T-helper 2 cell treated with Interferon-gamma antibody and Interleukin-4, amounts not matched to agents 5 μg/mL and 100 μg/mL, for 36 hours (primary cell): ENCODE measurements at regions not wholly inside any gene's neighbourhood (a gene's known extent, or its start where the extent isn't known, plus 50 kb on each side); places are given as distances from the start of the nearest gene placed in this dataset.

ENCODE experiments used
- DNase-seq: peaks from one replicate; pipeline ENCODE4 v3.0.0; 2021; ENCODE audit warnings: low spot score
- H3K27ac Mint-ChIP-seq: one replicate; pipeline ENCODE4 v1.8.0; 2021; ENCODE audit warnings: mild to moderate bottlenecking, mixed read lengths
- H3K27me3 Mint-ChIP-seq: one replicate; pipeline ENCODE4 v1.8.0; 2021; ENCODE audit warnings: low read depth, mixed read lengths
- H3K36me3 Mint-ChIP-seq: one replicate; pipeline ENCODE4 v1.8.0; 2021; ENCODE audit warnings: low read depth, mixed read lengths
- H3K4me1 Mint-ChIP-seq: one replicate; pipeline ENCODE4 v1.8.0; 2021; ENCODE audit warnings: low read depth, mixed read lengths
- H3K4me3 Mint-ChIP-seq: one replicate; pipeline ENCODE4 v1.8.0; 2022; ENCODE audit warnings: mild to moderate bottlenecking, moderate library complexity, mixed read lengths
- H3K9me3 Mint-ChIP-seq: one replicate; pipeline ENCODE4 v1.8.0; 2021; ENCODE audit warnings: mixed read lengths

DNA sequence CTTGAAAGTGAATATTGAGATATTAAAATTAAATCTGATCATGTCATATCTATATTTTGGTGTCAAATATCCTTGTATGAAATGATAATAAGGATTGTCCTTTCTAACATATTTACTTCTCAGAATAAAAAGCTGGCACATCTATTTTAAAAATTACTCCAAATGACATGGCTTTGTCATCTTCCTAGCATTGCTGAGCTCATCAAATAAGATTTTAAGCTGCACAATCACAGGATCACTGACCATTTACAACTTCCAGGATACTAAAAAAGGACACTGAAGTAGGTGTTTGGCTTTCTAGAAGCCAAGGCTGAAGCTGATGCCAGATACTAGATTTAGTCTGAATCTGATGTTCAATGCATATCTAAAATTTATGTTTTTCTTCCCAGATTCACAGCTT lies 351.1 kb downstream of the BMP4 start:
- Mint-ChIP-seq H3K9me3 (no peaks in the 10 kb centered on the region), H3K4me3 (no peak overlapping the region), H3K36me3 (no peaks in the 10 kb centered on the region), H3K4me1 (no peaks in the 10 kb centered on the region), H3K27me3 (no peaks in the 10 kb centered on the region), H3K27ac (no peak overlapping the region)
- DNase-seq = no peak

DNA sequence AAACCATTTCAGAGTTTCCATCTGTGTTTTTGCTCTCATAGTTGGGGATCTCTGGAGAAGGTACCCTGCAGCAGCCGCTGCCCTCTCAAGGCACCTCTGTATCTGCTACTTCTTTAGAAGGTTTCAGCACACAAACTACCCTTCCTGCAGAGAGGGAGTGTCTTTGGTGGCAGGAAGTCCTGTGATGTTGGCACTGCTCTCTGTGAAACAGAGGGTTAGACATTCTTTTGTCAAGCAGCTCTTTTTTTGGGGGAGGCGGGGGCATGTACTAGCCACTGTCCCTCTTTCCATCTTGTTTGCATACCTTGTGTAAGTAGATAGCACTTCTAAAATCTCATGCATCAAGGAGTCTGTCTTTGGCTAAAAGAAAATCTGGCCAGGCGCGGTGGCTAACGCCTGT lies 352.6 kb downstream of the BMP4 start:
- DNase-seq = no peak
- H3K4me1 Mint-ChIP-seq = no peaks in the 10 kb centered on the region
- H3K9me3 Mint-ChIP-seq = no peaks in the 10 kb centered on the region
- H3K27ac Mint-ChIP-seq = no peak overlapping the region
- no peaks in the 10 kb centered on the region for H3K27me3 Mint-ChIP-seq
- no peak overlapping the region for H3K4me3 Mint-ChIP-seq
- H3K36me3 Mint-ChIP-seq = no peaks in the 10 kb centered on the region

DNA sequence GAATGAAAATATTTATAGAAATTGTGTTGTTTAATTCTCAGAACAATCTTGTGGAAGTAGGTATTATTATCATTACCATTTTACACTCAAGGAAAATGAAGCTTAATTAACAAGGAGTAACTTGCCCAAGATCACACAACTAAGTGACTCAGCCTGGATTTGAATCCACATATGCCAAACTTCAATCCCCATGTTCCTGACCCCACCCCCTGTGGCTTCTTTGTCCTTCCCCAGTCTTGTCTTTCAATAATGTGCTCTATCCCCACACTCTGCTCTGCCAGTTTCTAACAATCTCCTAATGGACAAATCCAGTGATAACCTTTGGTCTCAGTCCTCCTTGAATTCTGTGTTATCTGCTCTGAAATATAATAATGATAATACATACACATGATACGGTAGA lies 355.2 kb downstream of the BMP4 start:
- Mint-ChIP-seq H3K36me3 (no peaks in the 10 kb centered on the region), H3K27ac (no peak overlapping the region), H3K4me3 (no peak overlapping the region), H3K27me3 (no peaks in the 10 kb centered on the region), H3K4me1 (no peaks in the 10 kb centered on the region), H3K9me3 (no peaks in the 10 kb centered on the region)
- DNase-seq = no peak

GRCh38 chr14:53599221-53599945 lies 357.2 kb downstream of the BMP4 start:
- DNase-seq = no peak
- Mint-ChIP-seq H3K4me3 (no peak overlapping the region), H3K27ac (no peak overlapping the region), H3K9me3 (no peaks in the 10 kb centered on the region), H3K4me1 (no peaks in the 10 kb centered on the region), H3K36me3 (no peaks in the 10 kb centered on the region), H3K27me3 (no peaks in the 10 kb centered on the region)

DNA sequence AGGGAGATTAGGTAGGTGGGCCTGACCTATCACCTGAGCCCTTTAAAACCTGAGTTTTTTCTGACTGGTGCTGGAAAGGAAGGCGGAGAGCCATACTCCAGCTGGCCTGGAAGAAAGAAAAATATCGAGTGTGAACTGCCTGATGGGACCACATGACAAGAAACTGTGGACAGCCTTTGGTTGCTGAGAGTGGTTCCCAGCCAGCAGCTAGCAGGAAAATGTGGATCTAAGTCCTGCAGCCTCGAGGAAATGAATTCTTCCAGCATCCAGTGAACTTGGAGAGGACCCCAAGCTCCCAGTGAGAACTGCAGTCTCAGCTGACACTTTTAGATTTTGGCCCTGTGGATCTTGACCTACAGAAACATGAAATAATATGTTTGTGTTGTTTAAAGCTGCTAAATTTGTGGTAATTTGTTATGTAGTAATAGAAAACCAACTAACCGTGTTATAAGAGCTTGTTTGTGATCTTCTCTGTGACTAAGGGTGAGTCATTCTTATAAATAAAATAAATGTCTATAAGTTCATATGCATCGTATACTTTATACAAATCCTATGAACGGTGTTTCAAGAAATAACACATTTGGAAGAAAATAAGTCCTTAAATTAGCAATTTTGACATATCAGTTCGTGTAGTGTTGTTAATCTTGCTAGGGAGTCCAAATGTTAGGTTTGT lies 359.6 kb downstream of the BMP4 start:
- Mint-ChIP-seq H3K9me3 (no peaks in the 10 kb centered on the region), H3K36me3 (no peaks in the 10 kb centered on the region), H3K4me1 (no peaks in the 10 kb centered on the region), H3K27me3 (no peaks in the 10 kb centered on the region), H3K27ac (no peak overlapping the region), H3K4me3 (no peak overlapping the region)
- DNase-seq = no peak

GRCh38 chr14:53591816-53592215 lies 364.8 kb downstream of the BMP4 start:
- H3K36me3 Mint-ChIP-seq = no peaks in the 10 kb centered on the region
- no peak for DNase-seq
- no peak overlapping the region for H3K4me3 Mint-ChIP-seq
- no peaks in the 10 kb centered on the region for H3K27me3 Mint-ChIP-seq
- no peaks in the 10 kb centered on the region for H3K9me3 Mint-ChIP-seq
- no peak overlapping the region for H3K27ac Mint-ChIP-seq
- no peaks in the 10 kb centered on the region for H3K4me1 Mint-ChIP-seq

GRCh38 chr14:53581504-53581903 lies 375.1 kb downstream of the BMP4 start:
- H3K9me3 Mint-ChIP-seq = no peaks in the 10 kb centered on the region
- DNase-seq = no peak
- no peaks in the 10 kb centered on the region for H3K4me1 Mint-ChIP-seq
- no peak overlapping the region for H3K4me3 Mint-ChIP-seq
- H3K27me3 Mint-ChIP-seq = peaks cover 2% of the 10 kb centered on the region
- no peak overlapping the region for H3K27ac Mint-ChIP-seq
- H3K36me3 Mint-ChIP-seq = no peaks in the 10 kb centered on the region

- no peak for DNase-seq
- Mint-ChIP-seq H3K4me3 (no peak overlapping the region), H3K36me3 (no peaks in the 10 kb centered on the region), H3K9me3 (no peaks in the 10 kb centered on the region), H3K27ac (no peak overlapping the region), H3K27me3 (peaks cover 9% of the 10 kb centered on the region), H3K4me1 (no peaks in the 10 kb centered on the region)
Observed at GRCh38 chr14:53571641-53572328, 384.8 kb downstream of the BMP4 start.

- Mint-ChIP-seq H3K4me1 (no peaks in the 10 kb centered on the region), H3K27me3 (peaks cover 9% of the 10 kb centered on the region), H3K36me3 (no peaks in the 10 kb centered on the region), H3K9me3 (no peaks in the 10 kb centered on the region), H3K27ac (no peak overlapping the region), H3K4me3 (no peak overlapping the region)
- DNase-seq = no peak
Observed at GRCh38 chr14:53570411-53571387, 385.9 kb downstream of the BMP4 start.

DNA sequence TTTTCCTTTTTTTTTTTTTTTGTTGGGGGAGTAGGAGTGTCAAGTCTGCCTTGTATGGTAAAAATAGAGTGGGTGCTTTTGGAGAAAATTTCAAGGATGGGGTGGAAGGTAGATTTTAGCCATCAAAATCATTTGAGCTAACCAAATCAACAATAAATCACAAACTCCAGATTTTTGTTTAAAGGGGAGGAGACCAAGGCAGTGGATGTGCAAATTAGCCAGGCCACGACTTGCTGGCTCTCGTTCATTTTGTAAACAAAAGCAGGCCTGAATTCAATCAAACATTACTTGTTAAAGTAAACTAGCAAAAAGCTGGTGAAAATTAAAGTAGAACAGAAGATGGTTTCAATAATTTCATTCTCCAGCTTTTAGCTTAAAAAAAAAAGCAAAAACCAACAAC lies 387.2 kb downstream of the BMP4 start:
- H3K4me1 Mint-ChIP-seq = no peaks in the 10 kb centered on the region
- peaks cover 9% of the 10 kb centered on the region for H3K27me3 Mint-ChIP-seq
- no peak for DNase-seq
- no peak overlapping the region for H3K27ac Mint-ChIP-seq
- no peaks in the 10 kb centered on the region for H3K36me3 Mint-ChIP-seq
- no peak overlapping the region for H3K4me3 Mint-ChIP-seq
- no peaks in the 10 kb centered on the region for H3K9me3 Mint-ChIP-seq

DNA sequence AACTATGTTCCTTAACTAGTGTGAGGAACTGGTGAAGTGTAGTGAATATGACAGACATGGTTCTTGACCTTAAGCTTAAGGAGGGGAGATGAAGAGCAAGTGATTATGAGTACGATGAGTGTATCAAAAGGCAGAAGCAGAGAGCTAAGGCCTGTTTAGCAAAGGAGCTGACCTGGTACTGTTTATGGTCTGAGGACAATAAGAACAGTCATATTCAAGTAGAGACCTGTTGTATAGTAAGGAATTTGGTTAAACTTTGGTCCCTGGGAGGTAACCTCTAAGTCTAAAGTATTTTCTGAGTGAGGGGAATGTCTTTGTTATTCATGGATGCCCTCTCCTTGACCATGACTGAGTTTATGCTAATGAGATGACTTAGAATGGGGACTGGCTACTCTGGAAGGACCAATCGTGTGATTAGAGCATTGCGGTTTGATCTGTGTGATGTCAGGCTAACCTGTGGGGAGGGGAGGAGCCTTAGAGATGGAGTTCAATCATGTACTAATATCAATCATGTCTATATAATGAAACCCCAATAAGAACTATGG lies 389.3 kb downstream of the BMP4 start:
- Mint-ChIP-seq H3K4me3 (no peak overlapping the region), H3K36me3 (no peaks in the 10 kb centered on the region), H3K4me1 (no peaks in the 10 kb centered on the region), H3K27me3 (peaks cover 9% of the 10 kb centered on the region), H3K27ac (no peak overlapping the region), H3K9me3 (peaks cover 4% of the 10 kb centered on the region)
- DNase-seq = no peak

GRCh38 chr14:53564870-53565269 lies 391.8 kb downstream of the BMP4 start:
- no peak for DNase-seq
- Mint-ChIP-seq H3K4me1 (no peaks in the 10 kb centered on the region), H3K9me3 (peaks cover 8% of the 10 kb centered on the region), H3K27me3 (no peaks in the 10 kb centered on the region), H3K27ac (no peak overlapping the region), H3K4me3 (no peak overlapping the region), H3K36me3 (no peaks in the 10 kb centered on the region)

GRCh38 chr14:53563628-53564027 lies 393.0 kb downstream of the BMP4 start:
- H3K4me1 Mint-ChIP-seq = no peaks in the 10 kb centered on the region
- H3K27me3 Mint-ChIP-seq = no peaks in the 10 kb centered on the region
- no peak for DNase-seq
- H3K4me3 Mint-ChIP-seq = no peak overlapping the region
- H3K36me3 Mint-ChIP-seq = no peaks in the 10 kb centered on the region
- H3K9me3 Mint-ChIP-seq = peaks cover 8% of the 10 kb centered on the region
- H3K27ac Mint-ChIP-seq = no peak overlapping the region
